SK-N-MC (cell line): ENCODE measurements at regions not wholly inside any gene's neighbourhood (a gene's known extent, or its start where the extent isn't known, plus 50 kb on each side); places are given as distances from the start of the nearest gene placed in this dataset.

Experiments used
- DNase-seq: peaks from one replicate; pipeline ENCODE4 v3.0.0-alpha.2; 2011; ENCODE audit warnings: low read depth, low spot score
- H3K27ac ChIP-seq: fragments of 200-600 bp; sonication (generic); 2 replicates; pipeline ENCODE4 v1.5.1; 2016; ENCODE audit warnings: mixed run types
- H3K36me3 ChIP-seq: fragments of 200-600 bp; sonication (generic); 2 replicates; pipeline ENCODE4 v1.6.1; 2017; ENCODE audit warnings: antibody characterized with exemption, low read length, mixed read lengths; ENCODE audit not compliant: insufficient read depth
- H3K4me3 ChIP-seq: fragments of 200-600 bp; sonication (generic); 2 replicates; pipeline ENCODE4 v1.5.1; 2016
- H3K9ac ChIP-seq: fragments of 200-600 bp; sonication (generic); 2 replicates; pipeline ENCODE4 v1.8.0; 2017; ENCODE audit warnings: mixed run types, mixed read lengths; ENCODE audit not compliant: insufficient read length
- H3K9me3 ChIP-seq: fragments of 200-600 bp; sonication (generic); 2 replicates; pipeline ENCODE4 v1.6.1; 2017; ENCODE audit warnings: low read depth, mild to moderate bottlenecking, antibody characterized with exemption, low read length, moderate library complexity, mixed read lengths
- EZH2 ChIP-seq: fragments of 200-600 bp; sonication (generic); IDR thresholded peaks from one replicate; pipeline ENCODE4 v1.6.1; 2017; ENCODE audit warnings: antibody characterized with exemption
- FOXP2 ChIP-seq: optimal IDR thresholded peaks from 2 replicates; pipeline ENCODE3; 2011; ENCODE audit warnings: mild to moderate bottlenecking, moderate library complexity; ENCODE audit not compliant: insufficient read depth; ENCODE audit errors: extremely low read length, control extremely low read depth
- POLR2AphosphoS5 ChIP-seq: IDR thresholded peaks from 2 replicates; pipeline ENCODE4 v1.6.1; 2012; ENCODE audit warnings: mild to moderate bottlenecking, low read depth, low read length, borderline replicate concordance

DNA sequence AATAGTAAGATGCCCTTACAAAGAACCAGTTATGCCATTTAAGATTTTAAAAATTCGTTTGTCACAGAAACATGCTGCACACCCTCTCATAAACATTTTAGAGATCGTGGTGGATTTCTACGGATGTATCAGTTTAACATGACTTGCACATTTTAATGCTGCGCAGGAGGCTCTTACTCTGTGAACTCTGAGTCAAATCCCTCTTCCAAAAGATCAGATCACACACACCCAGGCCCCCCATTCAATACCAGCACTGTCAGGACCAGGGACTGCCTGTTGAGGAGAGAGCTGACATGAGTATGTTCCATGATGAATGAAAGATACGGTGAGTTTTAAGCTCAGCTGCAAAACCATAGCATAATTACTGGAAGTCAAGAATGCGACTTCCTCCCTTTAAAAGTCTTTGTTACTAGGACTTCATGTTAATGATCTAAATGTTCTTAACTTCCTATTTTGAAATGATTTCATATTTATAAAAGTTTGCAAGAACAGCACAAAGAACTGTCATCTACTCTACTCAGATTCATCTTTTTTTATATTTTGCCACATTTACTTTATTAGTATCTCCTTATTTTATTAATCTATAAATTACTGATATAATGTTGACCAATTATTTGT is 500.2 kb downstream of the GLRX3 start:
- TF ChIP-seq EZH2: no peak
- no peak for TF ChIP-seq FOXP2
- TF ChIP-seq POLR2AphosphoS5: no peak
- H3K4me3 ChIP-seq: no peak overlapping the region
- H3K9me3 ChIP-seq: no peaks in the 10 kb centered on the region
- H3K36me3 ChIP-seq: no peaks in the 10 kb centered on the region
- no peak overlapping the region for H3K9ac ChIP-seq
- H3K27ac ChIP-seq: no peak overlapping the region
- DNase-seq: no peak

DNA sequence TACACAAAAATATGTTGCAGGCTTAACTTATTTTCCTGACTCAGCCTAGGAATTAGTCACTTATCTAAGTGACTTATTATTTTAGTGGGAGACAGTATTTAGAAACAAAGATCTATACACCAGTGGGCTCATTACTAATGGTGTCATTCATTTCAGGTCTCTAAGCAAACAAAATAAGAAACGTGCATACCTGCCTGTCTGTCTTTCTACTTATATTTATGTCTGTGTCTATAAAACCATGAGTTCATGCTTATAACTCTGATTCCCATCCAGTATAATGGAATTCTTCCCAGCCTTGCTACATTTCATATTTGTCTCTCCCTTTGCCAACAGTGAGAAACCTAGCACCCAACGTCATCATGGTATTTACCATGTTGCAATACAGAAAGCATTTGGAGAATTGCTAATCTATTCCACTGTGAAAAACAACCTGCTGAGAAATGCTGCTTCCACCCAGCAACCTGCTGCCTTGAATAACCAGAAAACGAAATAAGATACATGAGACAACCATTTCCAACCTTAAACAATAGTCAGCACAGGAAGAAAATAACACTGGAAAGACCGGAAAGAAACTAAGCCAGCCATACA is 501.0 kb downstream of the GLRX3 start:
- no peak overlapping the region for H3K4me3 ChIP-seq
- H3K9me3 ChIP-seq: no peaks in the 10 kb centered on the region
- DNase-seq: no peak
- no peak overlapping the region for H3K9ac ChIP-seq
- H3K36me3 ChIP-seq: no peaks in the 10 kb centered on the region
- H3K27ac ChIP-seq: no peak overlapping the region
- TF ChIP-seq FOXP2 (no peak), POLR2AphosphoS5 (no peak), EZH2 (no peak)

DNA sequence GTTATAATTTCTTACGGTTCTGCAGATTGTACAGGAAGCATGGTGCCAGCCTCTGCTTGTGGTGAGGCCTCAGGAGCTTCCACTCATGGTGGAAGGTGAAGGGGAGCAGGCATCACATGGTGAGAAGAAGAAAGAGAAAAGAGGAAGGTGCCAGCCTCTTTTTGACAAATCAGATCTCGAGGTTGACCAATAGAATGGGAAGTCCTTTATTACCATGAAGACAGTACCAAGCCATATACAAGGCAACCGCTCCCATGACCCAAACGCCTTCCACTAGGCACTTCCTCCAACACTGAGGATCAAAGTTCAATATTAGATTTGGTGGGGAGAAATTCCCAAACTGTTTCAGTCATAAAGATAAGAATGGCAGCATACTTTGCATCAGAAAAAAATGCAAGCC is 502.8 kb downstream of the GLRX3 start:
- Histone ChIP-seq H3K27ac (no peak overlapping the region), H3K9ac (no peak overlapping the region), H3K9me3 (no peaks in the 10 kb centered on the region), H3K36me3 (no peaks in the 10 kb centered on the region), H3K4me3 (no peak overlapping the region)
- TF ChIP-seq EZH2: no peak
- TF ChIP-seq POLR2AphosphoS5: no peak
- no peak for TF ChIP-seq FOXP2
- no peak for DNase-seq

DNA sequence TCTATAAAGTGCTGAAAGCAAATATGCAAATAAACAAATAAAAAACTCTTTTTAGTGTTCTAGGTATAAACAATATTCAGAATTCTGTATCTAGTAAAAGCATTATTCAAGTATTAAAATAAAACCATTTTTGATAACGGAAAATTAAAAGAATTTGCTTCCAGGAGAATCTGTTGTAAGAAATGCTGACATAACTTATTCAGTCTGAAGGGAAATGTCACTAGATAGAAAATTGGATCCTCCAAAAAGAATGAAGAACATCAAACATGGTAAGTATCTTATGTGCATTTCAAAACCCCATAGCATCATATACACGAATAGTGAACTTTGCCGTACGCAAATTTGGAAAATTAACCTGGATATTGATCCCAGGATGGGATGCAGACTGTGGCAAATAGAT is 506.7 kb downstream of the GLRX3 start:
- Histone ChIP-seq H3K27ac (no peak overlapping the region), H3K4me3 (no peak overlapping the region), H3K9me3 (no peaks in the 10 kb centered on the region), H3K36me3 (no peaks in the 10 kb centered on the region), H3K9ac (no peak overlapping the region)
- no peak for TF ChIP-seq POLR2AphosphoS5
- TF ChIP-seq FOXP2: no peak
- TF ChIP-seq EZH2: no peak
- no peak for DNase-seq

DNA sequence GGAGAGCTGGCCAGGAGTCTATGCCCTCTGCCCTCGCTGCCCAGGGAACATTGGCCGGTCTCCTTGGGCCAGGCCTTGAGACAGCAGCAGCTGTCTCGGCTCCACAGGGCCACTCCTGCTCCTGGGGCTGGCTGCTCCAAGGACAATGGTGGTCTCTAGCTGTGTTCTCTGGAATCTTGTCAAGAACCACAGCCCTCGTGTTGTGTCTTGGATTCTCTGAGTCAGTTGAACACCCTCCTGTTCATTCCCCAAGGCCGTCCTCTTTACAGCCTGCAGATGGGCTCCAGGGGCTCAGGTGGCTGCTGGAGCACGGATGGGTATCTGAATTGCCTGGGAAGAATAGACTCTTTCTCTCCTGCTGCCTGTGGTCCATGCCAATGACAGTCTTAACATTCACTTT is 511.1 kb downstream of the GLRX3 start:
- H3K9me3 ChIP-seq: no peaks in the 10 kb centered on the region
- TF ChIP-seq FOXP2 (no peak), POLR2AphosphoS5 (no peak)
- DNase-seq: no peak
- H3K36me3 ChIP-seq: no peaks in the 10 kb centered on the region
- H3K4me3 ChIP-seq: no peak overlapping the region
- no peak overlapping the region for H3K9ac ChIP-seq
- H3K27ac ChIP-seq: no peak overlapping the region

DNA sequence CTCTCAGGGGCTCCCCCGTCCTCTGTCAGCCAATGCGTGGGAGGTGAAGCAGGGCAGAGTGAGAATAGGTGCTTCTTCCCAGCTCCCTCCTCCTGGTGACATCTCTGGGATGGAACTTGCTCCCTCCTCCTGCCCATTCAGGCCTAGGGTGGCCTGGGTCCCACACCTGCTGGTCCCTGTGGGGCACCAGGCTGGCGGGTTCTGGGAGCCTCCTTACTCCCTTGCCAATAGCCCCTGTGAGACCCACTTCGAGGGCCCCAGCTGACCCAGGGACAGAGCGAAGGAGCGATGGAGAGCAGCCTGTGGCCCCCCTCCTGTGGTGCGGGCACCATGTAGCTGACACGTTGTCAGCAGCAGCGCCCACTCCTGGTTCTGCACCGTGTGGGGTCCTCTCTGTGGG is 512.6 kb downstream of the GLRX3 start:
- Histone ChIP-seq H3K27ac (no peak overlapping the region), H3K4me3 (no peak overlapping the region), H3K36me3 (no peaks in the 10 kb centered on the region), H3K9me3 (no peaks in the 10 kb centered on the region), H3K9ac (no peak overlapping the region)
- no peak for TF ChIP-seq EZH2
- no peak for TF ChIP-seq POLR2AphosphoS5
- TF ChIP-seq FOXP2: no peak
- no peak for DNase-seq

DNA sequence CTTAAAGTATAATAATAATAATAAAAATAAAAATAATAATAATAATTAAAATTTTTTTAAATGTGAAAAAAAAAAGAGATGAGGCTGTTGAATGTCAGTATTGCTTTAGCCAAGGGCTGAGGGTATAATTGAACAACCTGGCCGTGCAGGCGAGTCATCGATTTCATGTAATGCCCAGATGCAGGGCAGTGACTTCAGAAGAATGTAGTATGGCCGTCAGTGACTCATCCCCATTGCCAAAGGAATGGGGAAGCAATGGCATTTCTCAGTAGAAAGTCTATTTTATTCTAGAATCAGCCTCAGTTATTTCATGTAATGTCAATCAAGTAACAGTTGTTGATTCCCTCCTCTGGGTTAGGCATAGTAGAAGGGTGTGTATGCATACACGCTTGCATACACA is 516.4 kb downstream of the GLRX3 start:
- H3K27ac ChIP-seq: no peak overlapping the region
- no peaks in the 10 kb centered on the region for H3K9me3 ChIP-seq
- no peak overlapping the region for H3K4me3 ChIP-seq
- H3K9ac ChIP-seq: no peak overlapping the region
- TF ChIP-seq FOXP2 (no peak), POLR2AphosphoS5 (no peak), EZH2 (no peak)
- no peaks in the 10 kb centered on the region for H3K36me3 ChIP-seq
- no peak for DNase-seq

DNA sequence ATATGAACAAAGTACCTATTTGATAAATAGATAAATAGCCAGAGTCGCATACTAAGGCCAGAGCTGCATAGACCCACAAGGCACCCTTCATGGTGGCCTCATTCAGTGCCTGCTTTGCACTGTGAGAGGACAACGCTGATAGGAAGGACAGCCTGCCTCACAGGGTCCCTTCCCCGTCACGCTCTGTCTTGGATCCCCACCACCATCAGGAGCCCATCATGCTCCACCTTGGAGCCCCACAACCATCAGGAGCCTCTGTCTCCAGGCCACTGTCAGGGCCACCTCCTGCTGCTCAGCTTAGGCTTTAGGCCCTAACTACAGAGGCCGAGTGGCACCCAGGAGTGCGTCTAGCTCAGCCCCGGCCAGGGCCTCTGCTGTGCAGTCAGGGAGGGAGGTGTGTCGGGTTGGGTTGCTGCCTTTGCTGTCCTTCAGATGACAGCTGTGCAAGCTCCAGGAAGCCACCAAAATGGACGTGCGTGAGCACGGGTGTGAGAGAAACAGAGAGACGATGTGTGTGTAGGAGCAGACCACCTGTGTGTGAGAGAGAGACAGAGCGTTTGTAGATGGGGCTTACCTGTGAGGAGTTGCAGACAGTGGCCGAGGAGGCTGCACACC is 516.9 kb downstream of the GLRX3 start:
- Histone ChIP-seq H3K4me3 (no peak overlapping the region), H3K27ac (no peak overlapping the region), H3K36me3 (no peaks in the 10 kb centered on the region), H3K9me3 (no peaks in the 10 kb centered on the region), H3K9ac (no peak overlapping the region)
- TF ChIP-seq FOXP2: no peak
- DNase-seq: no peak
